Gastrocnemius medialis (tissue), 4 donors: ENCODE measurements at regions not wholly inside any gene's neighbourhood (a gene's known extent, or its start where the extent isn't known, plus 50 kb on each side); places are given as distances from the start of the nearest gene placed in this dataset.
"Not testable (repeated sequence)": the region's sequence is repeated elsewhere in the genome, so short reads cannot be mapped to it uniquely, and the experiment has no call there.

Source experiments
- POLR2A ChIP-seq, 2 donors: fragments of 450-650 bp; IDR thresholded peaks; one replicate each; pipeline ENCODE4 v1.6.1; 2017; ENCODE audit warnings: antibody characterized with exemption in 2 of 2, mild to moderate bottlenecking in 2 of 2, moderate library complexity in 2 of 2
- TF ChIP-seq, protein P1 (sequence below), 5 experiments: fragments of 450-650 bp in 3 of 5; fragments of 200-600 bp in 2 of 5; sonication (generic) in 2 of 5; IDR thresholded peaks in 4 of 5; conservative IDR thresholded peaks in 1 of 5; 1 replicate in 4 of 5; 2 replicates in 1 of 5; pipeline ENCODE4 v1.5.1; 2016 to 2019; ENCODE audit warnings: antibody characterized with exemption in 5 of 5, mild to moderate bottlenecking in 3 of 5, moderate library complexity in 3 of 5

DNA sequence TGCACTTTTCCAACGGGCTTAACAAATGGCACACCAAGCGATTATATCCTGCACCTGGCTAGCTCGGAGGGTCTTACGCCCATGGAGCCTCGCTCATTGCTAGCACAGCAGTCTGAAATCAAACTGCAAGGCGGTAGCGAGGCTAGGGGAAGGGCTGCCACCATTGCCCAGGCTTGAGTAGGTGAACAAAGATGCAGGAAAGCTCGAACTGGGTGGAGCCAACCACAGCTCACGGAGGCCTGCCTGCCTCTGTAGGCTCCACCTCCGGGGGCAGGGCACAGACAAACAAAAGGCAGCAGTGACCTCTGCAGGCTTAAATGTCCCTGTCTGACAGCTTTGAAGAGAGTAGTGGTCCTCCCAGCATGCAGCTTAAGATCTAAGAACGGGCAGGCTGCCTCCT lies 365.4 kb downstream of the MMUT start:
- TF ChIP-seq, protein P1, sequence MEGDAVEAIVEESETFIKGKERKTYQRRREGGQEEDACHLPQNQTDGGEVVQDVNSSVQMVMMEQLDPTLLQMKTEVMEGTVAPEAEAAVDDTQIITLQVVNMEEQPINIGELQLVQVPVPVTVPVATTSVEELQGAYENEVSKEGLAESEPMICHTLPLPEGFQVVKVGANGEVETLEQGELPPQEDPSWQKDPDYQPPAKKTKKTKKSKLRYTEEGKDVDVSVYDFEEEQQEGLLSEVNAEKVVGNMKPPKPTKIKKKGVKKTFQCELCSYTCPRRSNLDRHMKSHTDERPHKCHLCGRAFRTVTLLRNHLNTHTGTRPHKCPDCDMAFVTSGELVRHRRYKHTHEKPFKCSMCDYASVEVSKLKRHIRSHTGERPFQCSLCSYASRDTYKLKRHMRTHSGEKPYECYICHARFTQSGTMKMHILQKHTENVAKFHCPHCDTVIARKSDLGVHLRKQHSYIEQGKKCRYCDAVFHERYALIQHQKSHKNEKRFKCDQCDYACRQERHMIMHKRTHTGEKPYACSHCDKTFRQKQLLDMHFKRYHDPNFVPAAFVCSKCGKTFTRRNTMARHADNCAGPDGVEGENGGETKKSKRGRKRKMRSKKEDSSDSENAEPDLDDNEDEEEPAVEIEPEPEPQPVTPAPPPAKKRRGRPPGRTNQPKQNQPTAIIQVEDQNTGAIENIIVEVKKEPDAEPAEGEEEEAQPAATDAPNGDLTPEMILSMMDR (IDR thresholded peaks at IDR 0.05 in 4 of 5, conservative IDR thresholded peaks at IDR 0.05 in 1 of 5), result not testable (repeated sequence)
- not testable (repeated sequence) for TF ChIP-seq POLR2A (IDR thresholded peaks at IDR 0.05)
